GM21528 (cell line): ENCODE measurements at regions not wholly inside any gene's neighbourhood (a gene's known extent, or its start where the extent isn't known, plus 50 kb on each side); places are given as distances from the start of the nearest gene placed in this dataset.
"Not testable (repeated sequence)": the region's sequence is repeated elsewhere in the genome, so short reads cannot be mapped to it uniquely, and the experiment has no call there.

Source experiments
- ATAC-seq: cut with Tn5 transposase; IDR thresholded peaks from one replicate; pipeline ENCODE4 v1.9.1; 2021; ENCODE audit warnings: mild to moderate bottlenecking, moderate library complexity; ENCODE audit not compliant: unreplicated experiment, low FRiP score

DNA sequence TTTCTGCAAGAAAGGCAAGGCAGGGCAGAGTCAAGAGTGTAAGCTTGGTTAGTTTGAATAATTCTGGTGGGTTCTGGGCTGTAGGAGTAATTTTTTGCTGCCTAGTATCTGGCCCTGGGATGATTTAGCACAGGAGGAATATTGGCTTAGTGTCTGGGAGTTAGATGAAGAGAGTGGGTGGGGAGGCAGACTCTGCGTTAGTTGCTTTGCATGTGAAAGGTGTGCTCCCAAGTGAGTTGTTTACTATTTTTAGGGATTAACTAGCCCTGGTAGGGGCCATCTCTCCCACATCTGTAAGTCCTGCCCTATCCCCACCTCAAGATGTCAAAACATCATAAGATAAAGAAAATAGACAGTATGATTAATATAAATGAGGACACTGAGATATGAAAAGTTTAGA is 249.7 kb downstream of the LRIG3 start:
- no peak for ATAC-seq

DNA sequence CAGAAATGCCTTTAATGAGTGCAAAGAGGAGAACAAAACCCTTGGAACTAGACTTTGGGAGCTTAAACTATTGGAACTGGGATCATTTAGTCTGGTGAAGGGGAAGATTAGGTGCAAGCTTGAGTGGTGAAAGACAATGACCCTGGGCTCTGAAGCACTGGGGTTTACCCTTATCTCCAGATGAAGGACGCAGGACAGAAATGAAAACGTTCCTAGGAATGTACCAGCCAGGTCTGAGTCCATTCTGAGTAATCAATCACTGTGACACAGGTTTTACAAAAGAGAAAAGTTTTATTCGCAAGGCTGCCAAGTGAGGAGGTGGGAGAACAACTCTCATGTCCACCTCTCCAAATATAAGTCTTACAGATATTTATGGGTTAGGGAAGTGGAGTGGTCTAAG is 249.1 kb downstream of the LRIG3 start:
- no peak for ATAC-seq

GRCh38 chr12:58673021-58673420 is 247.3 kb downstream of the LRIG3 start:
- ATAC-seq = no peak

- ATAC-seq = not testable (repeated sequence)
Measured at GRCh38 chr12:58677833-58678232, 242.5 kb downstream of the LRIG3 start.

- no peak for ATAC-seq
Measured at GRCh38 chr12:58678753-58679152, 241.6 kb downstream of the LRIG3 start.

DNA sequence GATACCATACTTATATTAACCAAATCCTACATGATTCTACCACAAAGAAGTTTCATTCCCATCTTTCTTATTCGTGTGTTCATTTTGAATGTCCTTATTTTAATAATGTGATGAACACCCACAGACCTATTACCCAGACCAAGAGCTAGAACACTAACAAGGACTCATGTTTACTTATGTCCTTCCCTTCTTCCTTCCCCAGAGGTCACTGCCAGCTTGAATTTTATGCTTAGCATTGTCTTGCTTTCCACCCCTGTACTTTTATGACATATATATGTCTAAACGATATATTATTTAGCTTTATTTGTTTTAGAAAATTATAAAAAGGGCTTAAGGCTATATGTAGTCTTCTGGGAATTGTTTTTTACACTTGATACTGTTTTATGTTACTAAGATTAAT is 238.6 kb downstream of the LRIG3 start:
- no peak for ATAC-seq

GRCh38 chr12:58695263-58695662 is 225.0 kb downstream of the LRIG3 start:
- no peak for ATAC-seq

DNA sequence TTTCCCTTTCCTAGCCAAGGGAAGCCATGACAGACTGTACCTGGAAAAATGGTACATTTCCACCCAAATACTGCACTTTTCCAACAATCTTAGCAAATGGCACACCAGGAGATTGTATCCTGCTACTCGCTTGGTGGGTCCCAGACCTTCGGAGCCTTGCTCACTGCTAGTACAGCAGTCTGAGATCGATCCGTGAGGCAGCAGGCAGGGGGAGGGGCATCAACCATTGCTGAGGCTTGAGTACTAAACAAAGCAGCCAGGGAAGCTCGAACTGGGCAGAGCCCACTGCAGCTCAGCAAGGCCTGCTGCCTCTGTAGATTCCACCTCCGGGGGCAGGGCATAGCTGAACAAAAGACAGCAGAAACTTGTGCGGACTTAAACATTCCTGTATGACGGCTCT is 218.8 kb downstream of the LRIG3 start:
- no peak for ATAC-seq

DNA sequence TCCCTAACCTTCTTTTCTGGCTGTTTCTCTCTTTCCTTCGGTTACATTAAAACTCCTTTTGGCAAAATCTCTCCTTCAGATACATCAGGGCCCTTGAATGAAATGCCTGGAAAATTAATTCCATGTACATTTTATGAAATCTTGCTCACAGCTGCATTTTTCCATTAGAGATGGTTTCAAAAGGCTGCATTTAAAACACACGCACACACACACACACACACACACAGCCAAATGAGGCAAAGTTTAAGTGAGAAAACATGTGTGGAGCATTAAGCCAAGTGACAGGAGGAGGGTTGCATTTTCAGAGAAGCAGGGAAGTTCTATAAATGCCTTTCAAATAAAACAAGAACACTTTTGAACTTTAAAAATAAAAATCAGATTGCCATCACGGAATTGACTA is 216.4 kb downstream of the LRIG3 start:
- no peak for ATAC-seq

DNA sequence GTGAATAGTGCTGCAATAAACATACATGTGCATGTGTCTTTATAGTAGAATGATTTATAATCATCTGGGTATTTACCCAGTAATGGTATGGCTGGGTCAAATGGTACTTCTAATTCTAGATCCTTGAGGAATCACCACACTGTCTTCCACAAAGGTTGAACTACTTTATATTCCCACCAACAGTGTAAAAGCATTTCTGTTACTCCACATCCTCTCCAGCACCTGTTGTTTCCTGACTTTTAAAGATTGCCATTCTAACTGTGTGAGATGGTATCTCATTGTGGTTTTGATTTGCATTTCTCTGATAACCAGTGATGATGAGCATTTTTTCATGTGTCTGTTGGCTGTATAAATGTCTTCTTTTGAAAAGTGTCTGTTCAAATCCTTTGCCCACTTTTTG is 215.5 kb downstream of the LRIG3 start:
- ATAC-seq = not testable (repeated sequence)

DNA sequence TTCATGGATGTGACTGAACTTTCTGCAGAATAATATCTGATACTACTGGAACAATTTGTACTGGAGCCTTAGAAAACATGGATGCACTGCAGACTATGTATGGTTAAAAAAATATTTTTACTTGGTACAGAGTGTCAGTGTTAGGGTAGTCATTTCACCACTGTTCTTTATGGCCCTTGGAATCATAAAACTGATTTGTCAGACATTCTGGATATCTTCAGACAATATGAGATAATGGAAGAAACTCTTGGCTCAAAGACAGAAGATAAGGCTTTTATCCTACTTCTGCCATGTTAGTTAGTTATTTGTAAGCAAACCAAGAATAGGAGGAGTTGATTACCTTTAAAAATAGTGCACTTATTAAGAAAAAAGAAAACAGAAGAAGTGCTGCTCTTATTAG is 209.4 kb downstream of the LRIG3 start:
- ATAC-seq = no peak

DNA sequence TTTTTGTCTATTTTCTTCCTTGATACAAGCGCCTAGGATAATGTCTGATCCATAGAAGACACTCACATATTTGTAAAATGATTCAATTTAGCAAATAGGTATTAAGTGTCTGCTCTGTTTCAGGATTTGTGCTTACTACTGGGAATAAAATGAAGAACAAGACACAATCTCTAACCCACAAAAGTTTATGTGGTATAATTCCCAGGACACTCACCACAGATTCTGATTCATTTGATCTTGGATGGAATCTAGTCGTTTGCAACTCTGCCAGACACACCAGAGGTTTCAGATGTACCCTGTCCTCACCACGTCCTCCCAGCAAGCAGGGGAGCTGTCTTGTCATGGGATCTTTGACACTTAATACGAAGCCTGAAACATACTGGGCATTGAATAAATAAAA is 208.3 kb downstream of the LRIG3 start:
- no peak for ATAC-seq

DNA sequence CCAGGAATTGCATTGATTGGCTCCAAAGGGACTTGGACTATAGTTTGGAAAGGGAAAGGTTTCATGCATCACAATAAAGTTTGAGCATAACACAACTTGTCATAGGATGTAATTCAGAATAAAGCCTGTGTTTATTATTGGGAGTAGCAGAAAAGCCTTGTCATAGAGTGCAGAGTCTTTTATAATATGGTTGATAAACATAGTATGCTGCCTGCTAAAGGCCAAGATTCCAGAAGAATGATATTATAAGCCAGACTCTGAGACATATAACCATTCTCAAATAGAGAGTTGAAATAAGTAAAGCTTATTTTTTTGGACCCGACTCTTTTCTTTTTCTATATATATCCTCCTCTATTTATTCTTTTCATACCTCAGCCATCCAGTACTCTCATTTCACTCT is 207.3 kb downstream of the LRIG3 start:
- ATAC-seq = no peak

DNA sequence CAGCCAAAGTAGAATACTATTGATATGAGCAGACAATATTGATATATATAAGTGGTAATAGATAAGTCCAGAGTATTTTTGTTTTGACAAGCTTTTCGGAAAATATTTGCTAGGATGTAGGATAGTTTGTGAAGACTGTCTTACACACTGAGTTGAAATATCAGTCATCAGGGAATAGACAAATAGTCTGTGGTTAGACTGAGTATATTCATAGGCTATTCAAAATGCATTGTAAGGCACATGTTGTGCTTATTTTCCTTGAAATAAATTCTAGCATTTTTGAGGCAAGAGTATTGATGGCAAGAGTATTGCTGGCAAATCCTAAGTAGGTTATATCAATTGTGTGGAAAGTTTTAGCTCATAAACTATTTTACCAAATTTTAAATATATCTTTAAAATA is 201.1 kb downstream of the LRIG3 start:
- no peak for ATAC-seq

DNA sequence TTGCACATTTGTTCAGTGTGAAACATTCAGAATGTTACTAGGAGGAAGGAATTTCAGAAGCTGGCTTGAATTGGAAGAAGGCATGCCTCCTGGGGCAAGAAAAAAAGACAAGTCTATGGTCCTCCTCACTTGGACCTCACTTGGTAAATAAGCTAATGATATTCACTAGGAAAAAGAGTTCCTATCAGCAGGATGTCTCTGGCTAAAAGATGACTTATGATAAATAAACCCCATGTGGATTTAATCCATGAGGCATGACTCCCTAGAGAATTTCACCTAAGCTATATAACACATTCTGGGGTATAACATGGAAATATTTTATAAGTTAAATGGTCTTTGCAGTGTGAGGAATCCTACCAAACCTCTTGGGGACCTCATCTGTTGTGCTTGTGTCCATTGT is 199.9 kb downstream of the LRIG3 start:
- ATAC-seq = no peak

GRCh38 chr12:58725400-58726105 is 194.8 kb downstream of the LRIG3 start:
- ATAC-seq = no peak

DNA sequence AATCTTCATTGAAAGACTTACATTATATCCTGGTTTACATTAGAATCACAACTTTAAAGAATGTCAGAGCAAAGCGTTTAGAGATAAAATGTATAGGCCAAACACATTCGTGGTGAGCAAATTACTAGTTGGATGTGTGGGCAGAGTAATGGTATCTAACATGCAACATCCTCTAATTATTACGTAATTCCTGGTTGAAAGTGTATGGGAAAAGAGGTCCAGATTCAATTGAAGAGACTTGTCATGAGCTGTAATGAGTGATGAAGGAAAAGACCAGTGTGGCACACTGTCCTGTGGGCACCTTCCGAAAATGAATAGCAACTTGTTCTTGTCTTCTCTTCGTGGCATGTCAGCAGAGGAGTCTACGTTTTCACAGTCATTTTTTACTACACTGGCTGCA is 192.8 kb downstream of the LRIG3 start:
- no peak for ATAC-seq

DNA sequence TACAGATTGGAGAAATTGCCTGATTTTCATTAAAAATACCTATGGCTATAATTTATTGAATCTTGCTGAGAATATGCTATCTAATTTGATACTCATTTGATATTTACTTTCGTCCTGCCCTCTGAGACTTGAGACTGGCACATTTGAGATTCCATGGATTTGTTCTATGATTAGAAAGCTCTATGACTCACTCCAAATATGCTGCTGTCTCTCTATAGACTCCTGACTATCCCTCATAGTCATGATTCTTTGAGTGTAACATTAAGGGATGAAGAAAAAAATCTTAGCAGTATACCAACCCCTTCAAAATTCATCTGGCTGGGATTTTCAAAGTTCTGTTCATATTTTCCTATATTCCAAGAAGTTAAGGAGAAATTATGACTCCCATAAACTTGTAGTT is 191.9 kb downstream of the LRIG3 start:
- ATAC-seq = no peak

GRCh38 chr12:58731096-58731495 is 189.2 kb downstream of the LRIG3 start:
- ATAC-seq = no peak

- no peak for ATAC-seq
Measured at GRCh38 chr12:58732894-58733293, 187.4 kb downstream of the LRIG3 start.

DNA sequence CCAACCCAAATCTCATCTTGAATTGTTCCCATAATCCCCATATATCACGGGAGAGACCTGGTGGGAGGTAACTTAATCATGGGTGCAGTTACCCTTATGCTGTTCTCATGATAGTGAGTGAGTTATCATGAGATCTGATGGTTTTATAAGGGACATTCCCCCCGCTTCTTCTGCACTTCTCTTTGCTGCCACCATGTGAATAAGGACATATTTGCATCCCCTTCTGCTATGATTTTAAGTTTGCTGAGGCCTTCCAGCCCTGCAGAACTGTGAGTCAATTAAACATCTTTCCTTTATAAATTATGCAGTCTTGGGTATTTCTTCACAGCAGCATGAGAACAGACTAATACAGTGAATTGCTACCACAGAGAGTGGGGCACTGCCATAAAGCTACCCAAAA is 179.1 kb downstream of the LRIG3 start:
- no peak for ATAC-seq

DNA sequence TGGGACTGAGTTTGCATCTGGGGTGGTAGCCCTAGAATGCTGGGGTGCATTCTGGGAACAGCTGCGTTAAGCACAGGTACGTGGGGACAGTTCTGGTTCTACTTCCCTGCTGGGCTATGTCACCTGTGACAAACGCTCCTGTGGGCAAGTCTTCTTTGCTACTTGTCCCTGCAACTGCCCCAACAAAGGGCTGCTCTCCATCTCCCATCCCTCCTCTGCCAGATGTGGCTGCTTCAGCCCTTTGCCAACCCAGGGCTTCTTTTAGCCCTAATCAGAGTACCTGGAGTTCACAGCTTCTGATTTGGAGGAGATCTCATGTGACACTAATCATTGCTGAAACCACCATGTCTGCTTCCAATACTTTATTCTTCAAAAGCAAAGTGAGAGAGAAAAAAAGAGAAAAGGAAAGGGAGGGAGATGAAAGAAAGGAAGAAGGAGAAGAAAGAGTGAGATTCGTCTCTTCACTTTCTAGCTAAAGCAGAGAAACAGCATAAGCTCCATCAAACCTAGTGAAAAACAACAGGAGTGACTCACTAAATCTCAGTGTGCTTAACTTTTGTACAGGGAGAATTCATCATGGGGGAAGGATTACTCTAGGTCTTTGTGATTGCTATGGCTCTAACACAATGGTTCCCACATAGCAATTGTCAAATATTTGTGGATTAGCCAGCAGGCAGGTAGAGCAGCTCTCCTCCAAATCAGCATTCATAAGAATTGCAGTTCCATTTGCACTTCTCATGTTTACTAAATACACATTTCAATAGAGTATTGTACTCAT is 174.8 kb downstream of the LRIG3 start:
- ATAC-seq = no peak
